T-helper 1 cell treated with Interleukin-12 subunit alpha and Interleukin-12 subunit beta and Interleukin-4 antibody, amounts not matched to agents 30 μg/mL and 1 μg/mL, for 36 hours (primary cell): ENCODE measurements at regions not wholly inside any gene's neighbourhood (a gene's known extent, or its start where the extent isn't known, plus 50 kb on each side); places are given as distances from the start of the nearest gene placed in this dataset.

Source experiments
- H3K27ac Mint-ChIP-seq: one replicate; pipeline ENCODE4 v1.8.0; 2021; ENCODE audit warnings: mild to moderate bottlenecking, mixed read lengths
- H3K27me3 Mint-ChIP-seq: one replicate; pipeline ENCODE4 v1.8.0; 2021; ENCODE audit warnings: low read depth, mixed read lengths
- H3K36me3 Mint-ChIP-seq: one replicate; pipeline ENCODE4 v1.8.0; 2021; ENCODE audit warnings: low read depth, mixed read lengths
- H3K4me1 Mint-ChIP-seq: one replicate; pipeline ENCODE4 v1.8.0; 2021; ENCODE audit warnings: low read depth, mixed read lengths
- H3K4me3 Mint-ChIP-seq: one replicate; pipeline ENCODE4 v1.8.0; 2021; ENCODE audit warnings: mild to moderate bottlenecking, moderate library complexity, mixed read lengths
- H3K9me3 Mint-ChIP-seq: one replicate; pipeline ENCODE4 v1.8.0; 2021; ENCODE audit warnings: mixed read lengths

DNA sequence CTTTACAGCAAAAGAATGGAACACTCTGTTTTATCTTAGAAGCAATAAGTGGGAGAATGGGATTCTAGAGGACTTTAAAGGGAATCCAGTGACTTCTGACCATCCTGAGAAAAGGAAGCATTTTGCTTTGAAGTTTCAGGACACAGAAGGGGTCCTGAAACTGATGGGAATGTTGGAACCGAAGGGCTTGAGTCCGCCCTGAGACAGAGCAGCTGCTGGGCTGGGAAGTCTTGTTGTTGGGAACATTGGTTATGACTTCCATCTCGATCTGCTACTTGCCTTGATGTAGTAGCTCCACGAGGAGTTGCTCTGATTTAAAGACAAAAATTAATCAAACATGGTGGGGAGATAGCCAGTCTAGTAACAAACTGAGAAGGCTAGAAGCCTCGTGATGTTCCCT is 177.6 kb downstream of the JCAD start:
- Mint-ChIP-seq H3K9me3 (no peaks in the 10 kb centered on the region), H3K36me3 (no peaks in the 10 kb centered on the region), H3K4me1 (peaks cover 1% of the 10 kb centered on the region), H3K27ac (no peak overlapping the region), H3K27me3 (peaks cover 11% of the 10 kb centered on the region), H3K4me3 (no peak overlapping the region)

GRCh38 chr10:29881336-29881771 is 178.0 kb downstream of the JCAD start:
- Mint-ChIP-seq H3K27ac (no peak overlapping the region), H3K9me3 (no peaks in the 10 kb centered on the region), H3K27me3 (peaks cover 9% of the 10 kb centered on the region), H3K36me3 (no peaks in the 10 kb centered on the region), H3K4me1 (peaks cover 1% of the 10 kb centered on the region), H3K4me3 (no peak overlapping the region)

GRCh38 chr10:29880856-29881255 is 178.5 kb downstream of the JCAD start:
- H3K27me3 Mint-ChIP-seq, result peaks cover 8% of the 10 kb centered on the region
- H3K4me1 Mint-ChIP-seq, result peaks cover 1% of the 10 kb centered on the region
- H3K36me3 Mint-ChIP-seq, result no peaks in the 10 kb centered on the region
- no peak overlapping the region for H3K27ac Mint-ChIP-seq
- no peak overlapping the region for H3K4me3 Mint-ChIP-seq
- no peaks in the 10 kb centered on the region for H3K9me3 Mint-ChIP-seq

- Mint-ChIP-seq H3K9me3 (no peaks in the 10 kb centered on the region), H3K36me3 (no peaks in the 10 kb centered on the region), H3K4me1 (peaks cover 1% of the 10 kb centered on the region), H3K27ac (no peak overlapping the region), H3K27me3 (peaks cover 11% of the 10 kb centered on the region), H3K4me3 (no peak overlapping the region)
These were observed 179.5 kb downstream of the JCAD start for GRCh38 chr10:29879862-29880261.

DNA sequence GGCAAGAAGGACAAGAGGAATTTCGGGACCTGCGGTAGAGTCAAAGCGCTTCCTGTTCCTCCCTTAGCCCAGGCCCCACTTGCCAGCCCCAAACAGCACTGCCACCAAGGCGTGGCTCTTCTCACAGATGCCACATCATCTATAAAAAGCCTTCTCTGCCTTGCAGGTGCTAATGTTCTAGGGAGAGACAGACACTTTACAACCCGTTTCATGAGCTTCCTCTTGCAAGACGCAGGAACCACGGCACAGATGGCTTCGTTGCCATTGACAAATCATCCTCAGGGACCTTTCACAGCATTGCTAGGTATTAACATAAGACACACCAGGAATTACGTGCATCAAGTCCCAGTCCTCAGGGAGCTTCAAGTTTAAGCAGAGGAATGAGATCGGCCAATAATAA is 180.9 kb downstream of the JCAD start:
- no peak overlapping the region for H3K4me3 Mint-ChIP-seq
- no peaks in the 10 kb centered on the region for H3K9me3 Mint-ChIP-seq
- peaks cover 1% of the 10 kb centered on the region for H3K4me1 Mint-ChIP-seq
- no peaks in the 10 kb centered on the region for H3K36me3 Mint-ChIP-seq
- H3K27me3 Mint-ChIP-seq, result peaks cover 16% of the 10 kb centered on the region
- no peak overlapping the region for H3K27ac Mint-ChIP-seq

DNA sequence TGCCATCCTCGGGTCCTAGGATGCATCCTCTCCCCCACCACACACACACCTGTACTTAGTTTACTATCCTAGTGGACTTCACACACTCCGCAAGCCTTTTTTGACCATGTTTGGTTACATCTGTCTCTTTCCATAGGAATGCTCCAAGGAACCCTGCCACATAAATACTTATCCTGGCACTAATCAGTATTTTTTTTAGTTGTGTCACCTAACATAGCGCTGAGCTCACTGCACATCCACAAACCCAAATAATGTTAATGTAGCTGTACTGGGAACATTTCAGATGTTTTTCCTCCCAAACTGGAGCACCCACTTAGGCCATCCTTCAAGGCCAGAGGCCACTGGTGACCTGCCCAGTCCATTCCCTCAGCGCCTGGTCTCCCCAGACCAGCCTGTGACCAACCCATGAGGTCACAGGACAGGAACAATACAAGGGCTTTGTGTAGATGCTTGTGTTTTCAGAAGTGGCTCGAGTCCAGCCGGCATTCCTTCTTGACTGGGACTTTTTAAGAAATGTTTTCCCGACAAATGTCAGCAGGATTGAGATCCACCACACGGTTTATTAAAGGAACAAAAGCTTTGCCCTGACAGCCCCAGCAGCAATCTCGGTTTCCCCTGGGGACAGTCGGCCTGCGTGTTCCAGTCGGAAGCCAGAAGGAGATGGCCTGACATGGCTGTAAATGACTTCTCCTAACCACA is 181.4 kb downstream of the JCAD start:
- Mint-ChIP-seq H3K36me3 (no peaks in the 10 kb centered on the region), H3K4me3 (no peak overlapping the region), H3K27ac (no peak overlapping the region), H3K27me3 (peaks cover 16% of the 10 kb centered on the region), H3K4me1 (peaks cover 1% of the 10 kb centered on the region), H3K9me3 (no peaks in the 10 kb centered on the region)

- Mint-ChIP-seq H3K27ac (no peak overlapping the region), H3K9me3 (no peaks in the 10 kb centered on the region), H3K36me3 (no peaks in the 10 kb centered on the region), H3K27me3 (peaks cover 16% of the 10 kb centered on the region), H3K4me3 (no peak overlapping the region), H3K4me1 (peaks cover 1% of the 10 kb centered on the region)
These were observed 183.3 kb downstream of the JCAD start for GRCh38 chr10:29876008-29876555.

DNA sequence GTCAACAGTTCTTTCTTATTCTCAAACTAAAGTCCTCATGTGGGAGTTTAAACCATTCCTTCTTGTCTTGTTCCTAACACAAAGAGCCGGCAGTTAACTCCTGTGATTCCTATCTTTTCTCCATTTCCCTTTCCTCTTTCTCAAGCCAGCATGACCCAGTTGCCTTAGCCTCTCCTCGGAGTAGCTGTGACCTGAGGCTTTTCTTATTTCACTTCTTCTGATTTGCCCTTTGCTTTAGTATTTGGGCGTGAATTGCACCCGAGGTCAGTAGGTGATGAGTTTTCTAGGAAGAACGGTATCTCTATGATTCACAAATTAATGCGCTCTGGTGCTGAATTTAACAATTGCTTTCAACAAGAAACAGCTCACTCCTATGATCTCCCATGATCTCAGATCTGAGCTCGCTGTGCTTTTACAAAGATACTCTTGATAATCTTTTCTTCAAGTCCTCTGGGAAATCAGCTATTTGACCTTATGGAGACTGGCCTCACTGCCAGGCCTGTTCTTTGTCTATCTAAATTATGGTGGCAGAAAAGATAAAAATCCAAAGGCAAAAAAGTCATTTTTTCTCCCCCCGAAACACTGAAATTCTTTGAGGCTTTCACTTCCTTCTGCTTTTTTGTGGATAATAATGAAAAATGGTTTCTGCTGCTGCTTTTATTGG is 184.6 kb downstream of the JCAD start:
- Mint-ChIP-seq H3K4me1 (peaks cover 1% of the 10 kb centered on the region), H3K27me3 (peaks cover 16% of the 10 kb centered on the region), H3K9me3 (peaks cover 9% of the 10 kb centered on the region), H3K27ac (no peak overlapping the region), H3K36me3 (no peaks in the 10 kb centered on the region), H3K4me3 (no peak overlapping the region)

DNA sequence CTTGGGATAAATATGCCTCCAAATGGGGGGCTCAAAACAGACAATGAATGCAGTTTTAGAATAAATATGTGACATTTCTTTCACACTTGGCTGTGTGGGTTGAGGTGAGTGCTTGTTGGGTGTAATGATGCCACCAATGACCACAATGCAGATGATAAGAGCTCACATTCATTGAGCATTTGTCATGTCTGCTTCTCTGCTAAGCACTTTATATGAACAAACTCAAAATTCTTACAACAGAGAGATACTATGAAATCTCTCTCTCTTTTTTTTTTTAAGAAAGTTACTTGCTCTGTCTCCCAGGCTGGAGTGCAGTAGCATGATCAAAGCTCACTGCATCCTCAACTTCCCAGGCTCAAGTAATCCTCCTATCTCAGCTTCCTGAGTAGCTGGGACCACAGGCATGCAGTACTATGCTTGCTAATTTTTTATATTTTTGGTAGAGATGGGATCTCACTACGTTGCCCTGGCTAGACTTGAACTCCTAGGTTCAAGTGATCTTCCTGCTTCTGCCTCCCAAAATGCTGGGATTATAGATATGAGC is 185.4 kb downstream of the JCAD start:
- Mint-ChIP-seq H3K4me1 (peaks cover 1% of the 10 kb centered on the region), H3K27ac (no peak overlapping the region), H3K27me3 (peaks cover 16% of the 10 kb centered on the region), H3K9me3 (peaks cover 9% of the 10 kb centered on the region), H3K36me3 (no peaks in the 10 kb centered on the region), H3K4me3 (no peak overlapping the region)

DNA sequence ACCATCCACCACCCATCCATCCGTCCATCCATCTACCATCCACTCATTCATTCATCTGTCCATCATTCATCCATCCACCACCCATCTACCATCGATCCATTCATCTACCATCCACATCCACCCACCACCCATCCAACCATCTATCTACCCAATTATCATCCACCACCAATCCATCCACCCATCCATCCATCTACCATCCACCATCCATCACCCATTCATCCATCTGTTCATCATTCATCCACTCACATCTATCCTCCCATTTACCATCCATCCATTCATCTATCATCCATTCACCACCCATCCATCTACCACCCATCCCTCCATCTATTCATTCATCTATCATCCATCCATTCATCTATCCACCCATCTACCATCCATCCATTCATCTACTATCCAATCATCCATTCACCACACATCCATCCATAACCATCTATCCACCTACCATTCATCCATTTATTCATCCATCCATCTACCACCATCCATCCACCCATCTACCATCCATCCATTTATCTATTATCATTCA is 188.8 kb downstream of the JCAD start:
- Mint-ChIP-seq H3K27ac (no peak overlapping the region), H3K4me1 (no peaks in the 10 kb centered on the region), H3K4me3 (no peak overlapping the region), H3K9me3 (peaks cover 9% of the 10 kb centered on the region), H3K36me3 (no peaks in the 10 kb centered on the region), H3K27me3 (peaks cover 6% of the 10 kb centered on the region)

- H3K27ac Mint-ChIP-seq, result no peak overlapping the region
- no peaks in the 10 kb centered on the region for H3K36me3 Mint-ChIP-seq
- H3K4me1 Mint-ChIP-seq, result no peaks in the 10 kb centered on the region
These were observed 189.8 kb downstream of the JCAD start for GRCh38 chr10:29869593-29869992.

GRCh38 chr10:29866356-29866755 is 193.0 kb downstream of the JCAD start:
- Mint-ChIP-seq H3K36me3 (no peaks in the 10 kb centered on the region), H3K4me1 (no peaks in the 10 kb centered on the region), H3K27me3 (no peaks in the 10 kb centered on the region), H3K27ac (no peak overlapping the region), H3K4me3 (no peak overlapping the region), H3K9me3 (peaks cover 9% of the 10 kb centered on the region)

More at GRCh38 chr10:29869593-29869992, 189.8 kb downstream of the JCAD start:
- peaks cover 9% of the 10 kb centered on the region for H3K9me3 Mint-ChIP-seq
- H3K27me3 Mint-ChIP-seq, result peaks cover 4% of the 10 kb centered on the region
- H3K4me3 Mint-ChIP-seq, result no peak overlapping the region

DNA sequence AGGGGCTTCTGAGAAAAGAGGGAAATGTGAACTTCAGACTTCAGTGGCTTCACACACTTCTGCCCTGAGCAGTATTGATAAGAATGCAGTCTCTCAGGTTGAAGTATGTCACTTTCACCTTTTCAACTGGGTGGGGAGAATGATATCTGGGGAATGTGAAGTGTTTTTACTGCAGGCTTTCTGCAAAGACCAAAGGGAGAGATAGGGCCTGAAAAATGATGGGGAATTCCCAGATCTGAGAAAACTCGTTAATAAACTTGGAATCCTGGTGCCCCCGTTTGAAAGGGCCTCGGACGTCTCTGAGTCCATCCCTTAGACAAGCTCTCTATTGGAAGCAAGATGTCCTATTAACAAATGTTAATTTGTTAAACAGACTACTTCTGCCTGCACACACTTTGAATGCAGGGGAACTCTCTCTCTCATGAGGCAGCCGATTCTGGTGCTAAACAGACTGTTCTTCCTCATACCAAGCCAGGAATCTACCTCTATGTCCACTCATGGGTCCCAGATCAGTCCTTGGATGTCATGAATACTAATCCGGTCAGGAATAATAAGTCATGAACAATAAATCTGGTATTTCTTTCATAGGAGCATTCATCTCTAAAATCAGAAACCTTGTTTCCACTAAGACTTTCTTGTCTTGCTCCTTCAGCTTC is 193.6 kb downstream of the JCAD start:
- H3K27me3 Mint-ChIP-seq, result peaks cover 3% of the 10 kb centered on the region
- H3K36me3 Mint-ChIP-seq, result no peaks in the 10 kb centered on the region
- peaks cover 7% of the 10 kb centered on the region for H3K9me3 Mint-ChIP-seq
- no peaks in the 10 kb centered on the region for H3K4me1 Mint-ChIP-seq
- H3K27ac Mint-ChIP-seq, result no peak overlapping the region
- H3K4me3 Mint-ChIP-seq, result no peak overlapping the region

GRCh38 chr10:29862923-29863614 is 196.3 kb downstream of the JCAD start:
- Mint-ChIP-seq H3K27ac (no peak overlapping the region), H3K36me3 (no peaks in the 10 kb centered on the region), H3K27me3 (peaks cover 18% of the 10 kb centered on the region), H3K9me3 (no peaks in the 10 kb centered on the region), H3K4me1 (peaks cover 4% of the 10 kb centered on the region), H3K4me3 (no peak overlapping the region)
